Fibroblast of mammary gland (primary cell): ENCODE measurements at regions not wholly inside any gene's neighbourhood (a gene's known extent, or its start where the extent isn't known, plus 50 kb on each side); places are given as distances from the start of the nearest gene placed in this dataset.

Experiments
- DNase-seq: peaks from one replicate; pipeline ENCODE4 v3.0.0-alpha.2; 2010; ENCODE audit warnings: low read depth
- H3K4me3 ChIP-seq: 2 replicates; pipeline ENCODE4 v1.5.1; 2011; ENCODE audit warnings: low read depth, mild to moderate bottlenecking, low read length, moderate library complexity; ENCODE audit not compliant: control insufficient read depth
- TF ChIP-seq, protein P1 (sequence below): conservative IDR thresholded peaks from 2 replicates; pipeline ENCODE4 v1.5.1; 2011; ENCODE audit warnings: low read depth, low read length, inconsistent platforms; ENCODE audit not compliant: control insufficient read depth, insufficient read depth

DNA sequence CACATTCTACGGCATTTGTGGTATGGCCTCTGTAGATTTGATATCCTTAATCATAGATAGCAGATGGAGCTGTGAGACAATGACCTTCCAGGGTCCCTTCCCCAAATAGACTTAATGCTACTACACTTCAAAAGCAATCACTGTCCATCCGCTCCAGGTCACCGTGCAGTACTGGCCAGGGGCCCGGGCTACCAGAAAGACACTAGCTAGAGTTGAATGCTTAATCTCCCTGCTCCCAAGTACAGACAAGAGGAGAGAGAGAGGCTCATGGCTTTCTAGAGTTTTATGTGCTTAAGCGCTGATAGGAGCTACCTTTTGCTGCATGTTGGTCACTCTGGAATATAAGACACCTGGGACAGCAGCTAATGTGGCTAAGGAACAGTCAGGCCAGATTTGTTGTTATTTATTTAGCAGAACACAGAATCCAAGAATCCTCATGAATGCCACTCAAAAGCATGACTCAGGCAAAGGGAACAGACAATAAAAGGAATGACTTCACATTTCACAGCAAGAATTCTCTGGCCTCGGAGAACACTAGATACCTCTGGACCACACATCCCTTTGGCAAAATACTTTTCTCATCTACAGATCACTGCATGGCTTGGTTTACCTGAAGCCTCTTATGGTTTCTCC is 165.0 kb downstream of the LACC1 start:
- H3K4me3 ChIP-seq = no peak overlapping the region
- no peak for DNase-seq
- TF ChIP-seq, protein P1, sequence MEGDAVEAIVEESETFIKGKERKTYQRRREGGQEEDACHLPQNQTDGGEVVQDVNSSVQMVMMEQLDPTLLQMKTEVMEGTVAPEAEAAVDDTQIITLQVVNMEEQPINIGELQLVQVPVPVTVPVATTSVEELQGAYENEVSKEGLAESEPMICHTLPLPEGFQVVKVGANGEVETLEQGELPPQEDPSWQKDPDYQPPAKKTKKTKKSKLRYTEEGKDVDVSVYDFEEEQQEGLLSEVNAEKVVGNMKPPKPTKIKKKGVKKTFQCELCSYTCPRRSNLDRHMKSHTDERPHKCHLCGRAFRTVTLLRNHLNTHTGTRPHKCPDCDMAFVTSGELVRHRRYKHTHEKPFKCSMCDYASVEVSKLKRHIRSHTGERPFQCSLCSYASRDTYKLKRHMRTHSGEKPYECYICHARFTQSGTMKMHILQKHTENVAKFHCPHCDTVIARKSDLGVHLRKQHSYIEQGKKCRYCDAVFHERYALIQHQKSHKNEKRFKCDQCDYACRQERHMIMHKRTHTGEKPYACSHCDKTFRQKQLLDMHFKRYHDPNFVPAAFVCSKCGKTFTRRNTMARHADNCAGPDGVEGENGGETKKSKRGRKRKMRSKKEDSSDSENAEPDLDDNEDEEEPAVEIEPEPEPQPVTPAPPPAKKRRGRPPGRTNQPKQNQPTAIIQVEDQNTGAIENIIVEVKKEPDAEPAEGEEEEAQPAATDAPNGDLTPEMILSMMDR = no peak

DNA sequence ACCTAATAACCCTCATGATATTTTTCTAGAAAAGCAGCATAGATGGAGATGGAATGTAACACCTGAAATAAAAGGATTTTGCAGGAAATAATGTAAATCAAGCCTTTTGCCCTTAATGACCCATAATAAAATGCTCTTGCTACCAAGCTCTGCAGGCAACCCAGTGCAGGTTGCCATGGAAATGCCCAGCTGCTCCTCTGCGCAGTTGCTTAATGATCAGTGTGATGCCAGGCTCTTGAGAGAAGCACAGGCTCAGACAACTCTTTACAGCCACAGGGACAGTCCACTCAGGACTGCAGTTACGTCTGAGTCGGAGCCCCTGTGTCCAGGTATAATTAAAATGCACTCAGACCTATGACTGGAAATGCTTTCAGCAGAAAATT is 165.5 kb downstream of the LACC1 start:
- TF ChIP-seq, protein P1 = no peak
- no peak for DNase-seq
- H3K4me3 ChIP-seq = no peak overlapping the region

DNA sequence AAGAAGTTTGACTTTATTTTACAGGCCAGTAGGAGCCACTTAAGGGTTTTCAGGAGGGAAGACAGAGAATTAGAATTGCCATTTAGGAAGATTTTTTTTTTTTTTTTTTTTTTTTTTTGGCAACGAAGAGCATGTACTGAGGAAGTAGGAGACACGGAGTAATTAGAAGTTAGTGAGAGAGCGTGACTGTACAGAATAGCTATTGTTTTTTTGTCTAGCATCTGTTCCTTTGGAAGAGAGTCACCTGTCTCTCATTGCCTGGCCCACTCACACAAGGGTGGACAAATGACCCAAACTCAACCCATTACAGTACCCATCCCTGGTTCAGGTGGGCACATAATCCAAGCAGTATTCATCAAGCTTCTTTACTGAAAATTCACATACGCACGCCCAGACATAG is 166.7 kb downstream of the LACC1 start:
- TF ChIP-seq, protein P1 = no peak
- no peak overlapping the region for H3K4me3 ChIP-seq
- DNase-seq = no peak

DNA sequence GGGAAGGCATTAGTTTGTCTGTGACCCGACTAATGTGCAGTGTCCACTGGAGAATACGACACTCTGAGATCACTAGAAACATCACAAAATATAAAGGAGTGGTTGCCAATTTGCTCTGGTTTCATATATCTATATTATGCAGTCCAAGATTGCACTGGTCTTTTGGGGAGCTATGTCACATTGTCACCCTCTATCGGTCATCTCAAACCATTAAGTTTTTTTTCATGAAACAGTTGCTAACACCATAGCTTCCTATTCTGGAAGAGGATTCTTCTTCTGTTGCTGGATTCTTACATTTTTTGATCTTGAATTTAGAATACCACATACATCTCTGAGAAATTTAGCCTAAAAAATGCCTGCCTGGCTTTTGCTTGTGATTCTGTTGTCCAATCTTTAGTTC is 168.6 kb downstream of the LACC1 start:
- H3K4me3 ChIP-seq = no peak overlapping the region
- TF ChIP-seq, protein P1 = peak; percentile 12
- no peak for DNase-seq

DNA sequence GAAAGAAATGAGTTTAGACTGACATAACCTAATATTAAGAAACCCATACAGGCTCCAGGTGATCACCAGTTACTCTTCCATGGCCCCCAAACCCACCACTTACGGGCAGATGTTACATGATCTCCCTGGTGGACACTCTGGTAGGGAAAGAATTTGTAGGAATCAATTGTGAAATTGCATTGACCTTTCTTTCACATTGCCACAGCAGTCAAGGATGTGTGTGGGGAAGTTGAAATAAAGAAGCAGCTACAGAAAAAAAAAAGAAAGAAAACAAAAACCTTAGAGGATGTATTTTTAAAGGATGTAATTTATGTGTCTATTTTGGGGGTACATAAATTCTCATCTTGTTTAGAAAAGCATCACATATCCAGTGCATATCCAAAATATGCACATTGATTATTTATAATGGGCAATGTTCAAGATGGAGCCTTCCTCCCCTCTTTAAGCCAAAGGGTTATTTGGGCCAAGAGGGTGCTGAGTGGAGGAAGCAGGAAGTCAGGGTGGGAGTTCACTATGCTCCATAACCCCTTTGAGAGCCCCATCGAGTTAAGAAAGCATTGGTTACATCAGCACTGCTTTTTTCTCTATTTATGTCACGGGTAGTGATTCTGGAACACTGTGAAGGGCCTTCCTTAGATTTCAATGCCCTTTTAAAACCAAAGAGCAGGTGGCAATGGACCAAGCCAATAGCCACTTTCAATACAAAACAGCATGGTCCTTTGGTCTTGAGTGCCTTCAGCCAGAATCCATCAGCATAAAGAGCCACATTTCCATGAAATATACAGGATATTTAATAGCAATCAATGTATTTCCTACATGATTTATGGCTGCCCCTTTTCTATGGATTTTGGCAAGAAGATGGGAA is 169.6 kb downstream of the LACC1 start:
- DNase-seq = no peak
- no peak overlapping the region for H3K4me3 ChIP-seq
- TF ChIP-seq, protein P1 = no peak

DNA sequence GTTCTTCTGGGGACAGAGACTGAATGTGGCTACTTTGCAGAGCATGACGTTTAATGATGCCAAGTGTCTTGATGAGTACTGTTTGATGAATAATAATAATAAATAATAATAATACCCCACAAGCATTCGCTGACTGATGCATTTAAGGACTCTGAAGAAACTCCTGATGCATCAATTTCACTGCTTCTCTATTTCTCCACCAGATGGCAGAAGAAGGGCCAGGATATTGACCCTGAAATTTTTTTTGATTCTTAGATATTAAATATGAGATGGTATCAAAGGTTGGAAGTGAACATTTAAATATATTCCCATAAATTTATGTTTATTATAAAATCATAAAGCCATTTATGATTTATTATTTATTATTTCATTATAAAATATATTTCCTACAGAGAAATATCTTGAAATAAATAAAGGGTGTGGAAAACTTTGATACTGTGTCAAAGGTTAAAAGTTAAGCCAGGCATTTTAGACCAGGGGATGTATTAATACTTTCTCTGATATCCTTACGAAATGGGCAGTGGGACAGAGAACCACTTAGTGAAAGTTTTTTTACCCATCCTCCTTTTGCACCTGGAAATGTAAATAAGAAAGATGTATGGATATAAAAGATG is 170.9 kb downstream of the LACC1 start:
- TF ChIP-seq, protein P1 = peak; percentile 84
- peak; percentile 58 for DNase-seq

More for the DNA sequence above, 170.9 kb downstream of the LACC1 start:
- H3K4me3 ChIP-seq = no peak overlapping the region
